Caki2 (cell line): ENCODE measurements at regions not wholly inside any gene's neighbourhood (a gene's known extent, or its start where the extent isn't known, plus 50 kb on each side); places are given as distances from the start of the nearest gene placed in this dataset.
"Not testable (repeated sequence)": the region's sequence is repeated elsewhere in the genome, so short reads cannot be mapped to it uniquely, and the experiment has no call there.

Experiments used
- DNase-seq: peaks from one replicate; pipeline ENCODE4 v3.0.0-alpha.2; 2015; ENCODE audit warnings: low read depth
- in situ Hi-C: cut with HindIII; loops from 2 replicates; pipeline ENCODE4 v1.10.0; 2016; ENCODE audit warnings: low sequenced_read_pairs, low pct_unique_long_range_greater_than_20kb, mixed read lengths

DNA sequence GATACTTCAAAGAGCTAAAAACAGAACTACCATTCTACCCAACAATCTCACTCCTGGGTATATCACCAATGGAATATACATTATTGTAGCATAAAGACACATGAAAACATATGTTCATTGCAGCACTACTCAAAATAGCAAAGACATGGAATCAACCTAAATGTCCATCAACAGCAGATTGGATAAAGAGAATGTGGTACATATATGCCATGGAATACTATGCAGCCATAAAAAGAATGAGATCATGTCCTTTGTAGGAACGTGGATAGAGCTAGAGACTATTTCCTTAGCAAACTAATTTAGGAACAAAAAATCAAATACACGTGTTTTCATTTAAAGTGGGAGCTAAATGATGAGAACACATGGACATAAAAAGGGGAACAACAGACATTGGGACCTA, 247.9 kb upstream of the VLDLR start:
- no peak for DNase-seq
- in situ Hi-C loops: no loop called here

DNA sequence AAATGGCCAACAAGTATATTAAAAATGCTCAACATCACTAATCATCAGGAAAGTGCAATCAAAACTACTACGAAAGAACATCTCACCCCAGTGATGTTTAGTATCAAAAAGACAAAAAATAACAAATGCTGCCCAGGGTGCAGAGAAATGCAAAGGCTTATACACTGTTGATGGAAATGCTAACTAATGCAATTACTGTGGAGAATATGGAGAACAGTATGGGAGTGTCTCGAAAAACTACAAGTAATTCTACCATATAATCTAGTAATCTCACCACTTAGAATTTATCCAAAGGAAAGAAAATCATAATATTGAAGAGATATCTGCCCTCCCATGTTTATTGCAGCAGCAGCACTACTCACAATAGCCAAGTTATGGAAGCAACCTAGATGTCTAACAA, 246.5 kb upstream of the VLDLR start:
- no peak for DNase-seq
- in situ Hi-C loops: no loop called here

DNA sequence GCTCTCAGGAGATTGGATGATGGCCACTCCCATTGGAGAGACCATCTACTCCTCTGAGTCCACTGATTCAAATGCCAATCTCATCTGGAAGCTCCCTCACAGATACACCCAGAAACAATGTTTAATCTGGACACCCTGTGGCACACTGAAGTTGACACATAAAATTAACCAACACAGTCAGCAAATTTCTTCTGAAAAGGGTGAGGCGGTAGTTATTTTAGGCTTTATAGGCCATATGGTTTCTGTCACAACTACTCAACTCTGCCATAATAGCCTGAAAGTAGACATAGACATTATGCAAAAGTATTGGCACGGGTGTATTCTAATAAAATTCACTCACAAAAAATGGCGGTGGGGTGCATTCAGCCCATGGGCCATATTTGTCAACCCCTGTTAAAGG, 244.5 kb upstream of the VLDLR start:
- in situ Hi-C loops: no loop called here

DNA sequence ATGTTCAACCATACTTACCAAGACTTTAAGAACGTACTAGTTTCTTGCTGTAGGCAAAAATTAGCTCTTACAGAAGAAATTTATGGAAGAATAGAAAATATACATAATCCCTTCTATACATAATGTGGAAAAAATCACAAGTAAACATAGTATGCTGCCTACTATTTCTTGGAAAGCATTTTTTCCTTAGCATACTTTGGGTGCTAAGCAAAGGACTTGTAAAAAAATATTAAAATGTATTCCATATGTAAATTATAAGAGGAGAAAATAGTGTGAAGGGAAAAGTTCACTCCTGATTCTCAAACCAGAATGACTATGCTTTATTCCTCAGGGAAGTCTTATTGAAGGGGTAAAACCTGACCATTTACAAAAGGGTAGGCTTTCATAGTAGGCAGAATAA, 243.8 kb upstream of the VLDLR start:
- DNase-seq: no peak
- in situ Hi-C loops: no loop called here

More for the DNA sequence above, 244.5 kb upstream of the VLDLR start:
- no peak for DNase-seq

DNA sequence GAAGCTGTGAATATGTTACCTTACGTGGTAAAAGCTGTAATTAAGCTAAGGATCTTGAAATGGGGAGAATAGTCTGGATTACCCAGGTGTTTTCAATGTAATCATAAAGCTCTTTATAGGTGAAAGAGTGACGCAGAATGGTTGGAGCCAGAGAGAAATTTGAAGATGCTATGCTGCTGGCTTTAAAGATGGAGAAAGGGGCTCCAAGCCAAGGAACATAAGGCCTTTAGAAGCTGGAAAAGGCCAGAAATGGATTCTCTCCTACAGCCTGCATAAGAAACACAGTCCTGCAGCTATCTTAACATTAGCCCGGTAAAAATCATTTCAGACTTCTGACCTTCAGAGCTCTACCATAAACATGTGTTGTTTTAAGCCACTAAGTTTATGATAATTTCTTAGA, 243.3 kb upstream of the VLDLR start:
- in situ Hi-C loops: no loop called here
- DNase-seq: no peak

DNA sequence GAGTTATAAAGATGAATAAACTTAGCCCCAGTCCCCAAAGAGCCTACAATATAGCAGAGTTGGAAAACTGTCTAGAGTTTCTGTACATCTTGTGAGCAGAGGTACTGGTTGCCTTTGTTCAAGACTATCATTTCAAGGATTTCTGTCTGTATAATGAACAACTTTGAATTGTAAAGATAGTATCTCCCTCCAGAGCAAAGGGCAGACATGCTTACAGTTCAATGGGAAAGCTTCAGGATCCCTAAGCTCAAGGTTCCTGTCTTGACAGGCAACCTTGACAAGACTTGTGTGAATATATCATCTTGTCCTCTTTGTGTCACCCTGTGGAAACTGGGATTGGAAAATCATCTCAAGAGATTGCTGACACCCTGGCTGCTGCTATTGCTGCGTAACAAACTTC, 242.8 kb upstream of the VLDLR start:
- in situ Hi-C loops: no loop called here

DNA sequence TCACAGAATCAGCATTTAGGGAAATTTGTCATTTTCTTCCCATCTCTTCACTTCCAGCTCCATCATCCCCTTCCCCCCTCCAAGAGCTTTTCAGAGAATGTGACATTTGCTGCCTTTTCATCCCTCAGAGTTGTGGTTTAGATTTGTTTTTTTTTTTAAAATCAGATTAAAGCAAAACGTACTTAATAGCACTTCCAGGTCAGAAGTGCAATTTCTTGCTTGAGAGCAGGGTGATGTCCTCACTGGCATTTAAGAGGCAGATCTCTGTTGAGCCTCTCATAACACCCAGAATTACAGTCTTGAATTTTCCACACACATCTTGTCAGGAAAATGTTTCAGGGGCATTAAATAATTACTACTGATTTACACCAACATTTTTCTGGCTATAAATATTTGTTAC, 236.8 kb upstream of the VLDLR start:
- no peak for DNase-seq
- in situ Hi-C loops: no loop called here

More for the DNA sequence above, 242.8 kb upstream of the VLDLR start:
- no peak for DNase-seq

DNA sequence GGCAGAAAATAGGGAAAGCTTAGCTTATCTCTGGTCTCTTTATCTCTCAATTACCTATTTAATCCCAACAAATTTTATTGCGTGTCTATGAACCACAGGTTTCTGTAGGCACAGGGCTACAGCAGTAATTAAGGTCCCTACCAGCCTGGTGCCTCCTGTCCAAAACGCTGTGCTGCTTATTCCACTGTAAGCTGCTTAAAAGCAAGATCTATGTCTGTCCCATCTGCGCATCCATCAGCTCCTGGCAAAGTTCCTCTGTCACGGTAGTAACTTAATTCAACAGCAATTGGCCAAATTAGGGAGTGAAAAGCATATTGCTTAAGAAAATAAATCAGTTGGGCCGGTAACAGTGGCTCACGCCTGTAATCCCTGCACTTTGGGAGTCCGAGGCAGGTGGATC, 235.8 kb upstream of the VLDLR start:
- no peak for DNase-seq
- in situ Hi-C loops: no loop called here

DNA sequence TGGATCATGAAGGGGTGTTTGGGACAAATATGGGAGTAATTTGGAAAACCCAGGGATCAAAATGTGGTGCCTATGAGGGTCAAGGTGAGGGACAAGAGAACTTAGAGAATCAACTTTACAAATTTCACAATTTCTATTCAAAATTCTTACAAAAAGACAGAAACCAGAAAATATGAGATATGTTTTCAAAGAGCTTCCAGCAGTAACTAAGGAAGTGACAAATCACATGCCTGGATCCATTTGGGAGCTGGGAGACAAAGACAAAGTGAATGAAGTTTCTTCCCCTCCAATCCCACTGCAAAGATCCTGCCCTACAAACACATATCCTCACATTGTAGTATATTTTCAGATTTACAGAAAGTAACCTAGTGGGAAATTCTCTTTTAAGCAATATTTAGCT, 235.0 kb upstream of the VLDLR start:
- no peak for DNase-seq
- in situ Hi-C loops: no loop called here

DNA sequence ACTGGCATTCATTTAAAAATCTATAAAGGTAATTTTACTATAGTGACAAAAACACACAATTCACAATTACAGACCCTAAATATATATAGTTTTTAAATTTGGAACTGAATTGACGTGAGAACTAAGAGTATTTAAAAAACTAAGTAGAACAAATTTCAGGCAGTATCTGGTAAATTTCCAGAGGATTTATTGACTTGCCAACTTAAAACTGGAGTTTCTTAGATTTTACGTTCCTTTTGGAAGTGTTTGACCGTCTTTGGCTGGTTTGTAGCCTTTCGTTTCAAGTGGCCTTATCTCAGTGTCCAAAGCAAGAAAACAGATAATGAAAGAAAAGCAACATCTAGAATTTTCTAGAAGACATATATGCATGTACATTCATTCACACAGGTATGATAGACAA, 234.4 kb upstream of the VLDLR start:
- DNase-seq: no peak
- in situ Hi-C loops: no loop called here

DNA sequence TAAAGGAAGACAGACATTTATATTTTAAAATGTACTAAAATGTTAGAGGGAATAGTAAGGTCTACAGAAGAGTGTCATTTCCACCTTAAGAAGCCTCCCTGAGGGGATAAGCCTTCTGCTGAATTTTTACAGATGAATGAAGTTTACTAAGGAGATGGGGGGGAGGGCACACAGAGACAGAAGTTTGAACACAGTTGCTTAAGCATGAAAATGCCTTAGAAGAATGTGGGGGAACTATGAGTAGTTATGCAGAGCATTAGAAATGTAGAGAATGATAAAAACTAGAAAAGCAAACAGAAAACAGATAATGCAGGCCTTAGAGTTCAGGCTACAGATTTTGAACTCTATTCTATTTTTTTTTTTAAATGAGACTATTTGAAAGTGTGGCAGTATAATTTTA, 232.2 kb upstream of the VLDLR start:
- in situ Hi-C loops: no loop called here
- no peak for DNase-seq

DNA sequence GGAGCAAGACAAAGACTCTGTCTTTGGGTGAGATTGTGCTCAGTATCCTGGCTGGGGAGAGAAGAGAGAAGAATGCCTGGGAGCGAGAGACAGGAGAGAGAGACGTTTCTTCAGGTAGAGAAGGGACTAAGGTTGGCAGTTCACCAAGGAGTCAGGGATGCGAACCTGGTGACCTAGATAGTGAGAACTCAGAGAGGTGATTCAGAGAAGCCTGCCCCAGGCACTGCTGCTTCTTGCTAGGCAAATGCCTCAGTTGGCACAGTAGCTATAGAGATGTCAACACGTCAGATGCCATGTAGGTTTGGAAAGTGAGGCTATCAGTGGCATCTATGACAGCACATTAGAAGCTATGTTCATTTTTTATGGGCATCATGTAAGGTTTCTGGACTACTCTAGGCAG, 231.6 kb upstream of the VLDLR start:
- in situ Hi-C loops: no loop called here
- no peak for DNase-seq

DNA sequence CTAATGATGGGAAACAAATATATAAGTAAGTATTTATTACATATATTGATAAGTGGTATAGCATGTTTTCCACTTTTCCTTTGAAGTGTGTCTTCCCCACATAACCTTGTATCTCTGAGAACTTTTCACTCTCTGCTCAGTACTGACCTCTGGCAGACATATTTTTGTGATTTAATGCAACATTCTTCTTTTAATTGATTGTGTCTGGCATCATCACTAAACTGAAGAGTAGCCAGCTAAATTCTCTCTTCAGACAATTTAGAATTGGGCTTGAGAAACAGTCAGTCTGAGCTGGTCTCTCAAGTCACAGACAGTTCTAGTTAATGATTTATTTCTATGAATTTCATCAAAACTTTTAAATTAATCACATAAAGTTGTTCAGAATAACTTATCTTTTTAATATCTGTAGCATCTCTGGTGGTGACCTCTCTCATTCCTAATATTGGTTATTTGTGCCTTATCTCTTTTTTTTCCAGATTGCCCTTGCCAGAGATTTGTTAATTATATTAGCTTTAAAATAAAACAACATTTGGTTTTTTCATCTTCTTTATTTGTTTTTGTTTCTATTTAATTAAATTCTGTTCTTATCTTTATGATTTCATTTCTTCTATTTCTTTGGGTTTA, 230.0 kb upstream of the VLDLR start:
- DNase-seq: not testable (repeated sequence)

DNA sequence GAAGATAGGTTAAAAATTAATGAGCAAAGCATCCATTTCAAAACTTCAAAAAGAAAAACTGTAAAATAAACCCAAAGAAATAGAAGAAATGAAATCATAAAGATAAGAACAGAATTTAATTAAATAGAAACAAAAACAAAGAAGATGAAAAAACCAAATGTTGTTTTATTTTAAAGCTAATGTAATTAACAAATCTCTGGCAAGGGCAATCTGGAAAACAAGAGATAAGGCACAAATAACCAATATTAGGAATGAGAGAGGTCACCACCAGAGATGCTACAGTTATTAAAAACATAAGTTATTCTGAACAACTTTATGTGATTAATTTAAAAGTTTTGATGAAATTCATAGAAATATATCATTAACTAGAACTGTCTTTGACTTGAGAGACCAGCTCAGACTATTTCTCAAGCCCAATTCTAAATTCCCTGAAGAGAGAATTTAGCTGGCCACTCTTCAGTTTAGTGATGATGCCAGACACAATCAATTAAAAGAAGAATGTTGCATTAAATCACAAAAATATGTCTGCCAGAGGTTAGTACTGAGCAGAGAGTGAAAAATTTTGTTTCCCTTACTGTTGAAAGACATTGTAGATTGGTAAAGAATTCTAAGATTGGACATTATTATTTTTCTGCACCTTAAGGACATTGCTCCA, 227.4 kb upstream of the VLDLR start:
- in situ Hi-C loops, DNase-seq: not testable (repeated sequence)

More for the DNA sequence above, 230.0 kb upstream of the VLDLR start:
- in situ Hi-C loops: not testable (repeated sequence)

DNA sequence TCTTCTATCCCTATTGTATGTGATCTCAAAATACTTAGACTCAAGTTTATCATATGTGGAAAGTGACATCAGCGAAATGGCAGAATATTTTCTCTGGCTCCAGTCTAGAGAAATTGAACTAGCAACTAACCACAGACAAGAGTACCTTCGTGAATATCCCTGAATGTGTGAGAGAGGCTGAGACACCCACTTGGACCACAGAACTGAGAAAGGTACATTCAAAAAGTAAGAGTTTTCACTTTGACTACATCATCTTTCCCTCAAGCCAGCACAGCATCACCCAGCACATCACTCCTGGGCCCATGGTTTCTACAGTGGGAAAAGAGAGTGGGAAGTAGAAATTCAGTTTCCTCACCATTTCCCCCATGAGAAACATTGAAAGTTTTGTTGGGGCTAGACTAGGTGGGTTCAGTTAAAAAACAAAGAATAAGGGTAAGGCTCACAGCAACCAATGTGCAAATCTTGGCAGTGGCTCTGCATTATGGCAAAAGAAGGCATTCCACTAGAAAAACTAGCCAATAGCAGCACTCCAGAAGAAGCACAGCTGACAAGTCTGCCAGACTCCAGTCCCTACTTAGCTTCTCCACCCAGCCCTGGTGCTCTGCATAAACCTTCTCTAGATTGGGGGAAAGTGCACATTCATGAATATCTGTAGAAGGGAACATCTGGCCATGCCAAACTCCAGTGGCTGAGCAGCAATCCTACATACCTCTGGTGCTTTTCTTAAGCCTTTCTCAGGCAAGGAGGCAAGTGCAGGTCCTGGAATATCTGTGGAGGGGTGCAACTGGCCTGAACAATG, 225.6 kb upstream of the VLDLR start:
- in situ Hi-C loops: no loop called here

DNA sequence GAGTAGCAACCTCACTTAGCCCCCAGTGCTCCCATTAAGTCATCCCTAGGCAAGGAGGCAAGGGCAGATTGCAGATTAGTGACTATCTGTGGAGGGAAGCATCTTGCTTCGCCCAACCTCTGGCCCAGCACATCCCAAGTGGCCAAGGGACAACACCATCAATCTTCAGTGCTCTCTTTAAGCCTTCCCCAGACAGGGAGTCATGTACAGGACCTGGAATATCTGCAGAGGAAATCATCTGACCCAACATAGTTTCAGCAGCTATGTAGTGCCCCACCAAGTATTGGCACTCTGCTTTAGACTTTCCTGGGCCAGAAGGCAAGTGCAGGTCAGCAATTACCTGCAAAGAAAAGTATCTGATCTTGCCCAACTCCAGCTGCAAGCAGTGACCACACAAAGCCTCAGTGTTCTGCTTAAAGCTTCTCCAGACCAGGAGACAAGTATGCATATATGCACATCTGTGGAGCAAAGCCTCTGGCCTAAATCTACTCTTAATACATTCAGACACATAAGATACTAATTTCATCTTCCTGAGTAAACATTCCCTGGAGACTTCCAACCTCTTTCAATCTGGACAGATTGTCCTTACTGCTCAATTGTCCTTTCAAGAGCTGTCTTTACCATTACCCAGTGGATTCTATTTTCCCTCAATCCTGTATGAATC, 224.8 kb upstream of the VLDLR start:
- no peak for DNase-seq
- in situ Hi-C loops: no loop called here

More for the DNA sequence above, 225.6 kb upstream of the VLDLR start:
- DNase-seq: no peak

DNA sequence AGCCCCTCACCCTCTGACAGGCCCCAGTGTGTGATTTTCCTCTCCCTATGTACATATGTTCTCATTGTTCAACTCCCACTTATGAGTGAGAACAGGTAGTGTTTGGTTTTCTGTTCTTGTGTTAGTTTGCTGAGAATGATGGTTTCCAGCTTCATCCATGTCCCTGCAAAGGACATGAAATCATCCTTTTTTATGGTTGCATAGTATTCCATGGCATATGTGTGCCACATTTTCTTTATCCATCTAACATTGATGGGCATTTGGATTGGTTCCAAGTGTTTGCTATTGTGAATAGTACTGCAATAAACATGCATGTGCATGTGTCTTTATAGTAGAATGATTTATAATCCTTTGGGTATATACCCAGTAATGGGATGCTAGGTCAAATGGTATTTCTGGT, 223.7 kb upstream of the VLDLR start:
- in situ Hi-C loops, DNase-seq: not testable (repeated sequence)

DNA sequence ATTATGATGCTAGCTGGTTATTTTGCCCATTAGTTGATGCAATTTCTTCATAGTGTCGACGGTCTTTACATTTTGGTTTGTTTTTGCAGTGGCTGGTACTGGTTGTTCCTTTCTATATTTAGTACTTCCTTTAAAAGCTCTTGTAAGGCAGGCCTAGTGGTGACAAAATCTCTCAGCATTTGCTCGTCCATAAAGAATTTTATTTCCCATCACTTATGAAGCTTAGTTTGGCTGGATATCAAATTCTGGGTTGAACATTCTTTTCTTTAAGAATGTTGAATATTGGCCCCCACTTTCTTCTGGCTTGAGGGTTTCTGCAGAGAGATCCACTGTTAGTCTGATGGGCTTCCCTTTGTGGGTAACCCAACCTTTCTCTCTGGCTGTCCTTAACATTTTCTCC, 219.8 kb upstream of the VLDLR start:
- in situ Hi-C loops, DNase-seq: not testable (repeated sequence)

DNA sequence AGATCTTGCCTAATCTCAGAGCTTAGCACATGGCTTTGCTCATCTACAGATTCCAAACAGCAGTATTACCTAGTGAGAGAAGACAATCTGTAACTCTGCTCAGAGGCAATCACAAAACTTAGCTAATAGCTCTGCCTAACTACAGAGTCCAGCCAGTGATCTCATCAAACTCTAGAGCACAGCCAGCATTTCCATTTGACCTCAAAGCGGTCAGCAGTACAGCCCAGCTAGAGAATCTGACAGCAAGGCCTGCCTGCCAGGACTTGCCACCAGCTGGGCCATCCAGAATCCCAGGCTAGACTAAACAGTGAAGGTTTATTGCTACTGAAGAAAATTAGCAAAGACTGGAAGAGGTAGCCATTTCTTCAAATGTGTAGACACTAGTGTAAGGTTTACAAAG, 217.9 kb upstream of the VLDLR start:
- DNase-seq: no peak
- in situ Hi-C loops: no loop called here
